Breast epithelium (tissue), 3 donors: ENCODE measurements at regions not wholly inside any gene's neighbourhood (a gene's known extent, or its start where the extent isn't known, plus 50 kb on each side); places are given as distances from the start of the nearest gene placed in this dataset.

Experiments used
- CTCF ChIP-seq, 3 donors: fragments of 450-650 bp; IDR thresholded peaks; one replicate each; pipeline ENCODE4 v1.5.1; 2016 to 2017; ENCODE audit warnings: antibody characterized with exemption in 3 of 3, mild to moderate bottlenecking in 3 of 3, moderate library complexity in 3 of 3
- POLR2A ChIP-seq: fragments of 450-650 bp; IDR thresholded peaks from one replicate; pipeline ENCODE4 v1.6.1; 2016; ENCODE audit warnings: antibody characterized with exemption, mild to moderate bottlenecking, moderate library complexity
- POLR2AphosphoS5 ChIP-seq, 3 donors: sonication (generic); formaldehyde crosslinking; IDR thresholded peaks; one replicate each; pipeline ENCODE4 v1.6.1; 2017; ENCODE audit warnings: antibody characterized with exemption in 3 of 3

GRCh38 chr12:84766375-84766774, 146.2 kb downstream of the SLC6A15 start:
- no peak for TF ChIP-seq CTCF (IDR thresholded peaks at IDR 0.05)
- no peak for TF ChIP-seq POLR2A
- no peak for TF ChIP-seq POLR2AphosphoS5 (IDR thresholded peaks at IDR 0.05)
